ENCODE measurements at regions not wholly inside any gene's neighbourhood (a gene's known extent, or its start where the extent isn't known, plus 50 kb on each side); places are given as distances from the start of the nearest gene placed in this dataset.

DNA sequence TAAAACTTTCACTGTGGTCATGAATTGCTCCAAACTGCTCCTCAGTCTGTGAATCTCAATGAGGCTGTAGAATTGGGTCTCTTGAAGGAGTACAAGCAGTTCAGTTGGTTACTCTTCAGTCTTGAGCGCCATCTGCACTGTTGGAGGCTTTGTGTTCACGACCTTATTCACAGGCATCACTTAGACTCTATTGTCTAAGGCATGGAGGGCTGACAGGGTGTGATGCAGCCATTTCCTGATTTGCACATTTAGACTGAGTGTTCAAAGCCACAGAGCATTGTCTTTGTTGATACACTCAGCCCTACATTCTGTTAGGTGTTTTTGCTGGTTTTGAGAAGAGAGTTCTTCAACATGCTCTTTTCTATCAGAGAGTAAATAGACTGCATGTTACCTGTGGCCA, 355.9 kb upstream of the RIOK2 start:
- TF ChIP-seq CTCF (conservative IDR thresholded peaks at IDR 0.05; ENCODE audit: low read depth, low read length) (no peak), RAD21 (IDR thresholded peaks at IDR 0.05; ENCODE audit: low read length) (no peak), POLR2A (IDR thresholded peaks at IDR 0.05; ENCODE audit: low read depth, low read length) (no peak), RCOR1 (IDR thresholded peaks at IDR 0.05; ENCODE audit: insufficient replicate concordance, low read length) (no peak), MXI1 (IDR thresholded peaks at IDR 0.05; ENCODE audit: borderline replicate concordance, low read depth, low read length) (no peak), NFE2L2 (IDR thresholded peaks at IDR 0.05; ENCODE audit: low read depth, low read length) (no peak), RFX5 (IDR thresholded peaks at IDR 0.05; ENCODE audit: low read depth, low read length) (no peak), FOS (IDR thresholded peaks at IDR 0.05; ENCODE audit: low read depth, low read length) (no peak), CHD1 (IDR thresholded peaks at IDR 0.05; ENCODE audit: low read depth, low read length) (no peak)
- TF ChIP-seq, protein P1, sequence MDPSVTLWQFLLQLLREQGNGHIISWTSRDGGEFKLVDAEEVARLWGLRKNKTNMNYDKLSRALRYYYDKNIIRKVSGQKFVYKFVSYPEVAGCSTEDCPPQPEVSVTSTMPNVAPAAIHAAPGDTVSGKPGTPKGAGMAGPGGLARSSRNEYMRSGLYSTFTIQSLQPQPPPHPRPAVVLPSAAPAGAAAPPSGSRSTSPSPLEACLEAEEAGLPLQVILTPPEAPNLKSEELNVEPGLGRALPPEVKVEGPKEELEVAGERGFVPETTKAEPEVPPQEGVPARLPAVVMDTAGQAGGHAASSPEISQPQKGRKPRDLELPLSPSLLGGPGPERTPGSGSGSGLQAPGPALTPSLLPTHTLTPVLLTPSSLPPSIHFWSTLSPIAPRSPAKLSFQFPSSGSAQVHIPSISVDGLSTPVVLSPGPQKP (IDR thresholded peaks at IDR 0.05; ENCODE audit: borderline replicate concordance, low read depth, low read length) = no peak
